HCT116 (cell line): ENCODE measurements at regions not wholly inside any gene's neighbourhood (a gene's known extent, or its start where the extent isn't known, plus 50 kb on each side); places are given as distances from the start of the nearest gene placed in this dataset.

Experiments
- ATAC-seq: fragments of 200-7000 bp; cut with Tn5 transposase; 2 replicates; pipeline ENCODE4 v1.9.1; 2020; ENCODE audit warnings: mild to moderate bottlenecking, moderate library complexity
- BruUV-seq: library from RNA; stranded (reverse); fragments of 400-500 nt; replicated peaks from 2 replicates; lab custom pipeline; 2021; lab: Mats Ljungman, UMichigan
- CTCF ChIA-PET: fragments of 300-600 bp; sonication (Branson Sonifier 250); formaldehyde crosslinking; loops from one replicate; lab custom pipeline; 2021; ENCODE audit warnings: antibody characterized with exemption; lab: Charles Lee
- POLR2A ChIA-PET: fragments of 300-600, 350-600 bp; sonication (Branson Sonifier 250); formaldehyde crosslinking; loops from one replicate; lab custom pipeline; 2021; ENCODE audit warnings: antibody characterized with exemption; lab: Charles Lee
- RAD21 ChIA-PET, 2 experiments: fragments of 300-600 bp; sonication (Branson Sonifier 250); formaldehyde crosslinking; loops; one replicate each; lab custom pipeline; 2023; ENCODE audit warnings: low total read pairs in 2 of 2; ENCODE audit not compliant: uncharacterized antibody in 2 of 2, unreplicated experiment in 2 of 2, low non-redundant PET in 1 of 2; lab: Charles Lee
- DNase-seq: peaks from one replicate; pipeline ENCODE4 v3.0.0-alpha.2; 2010; ENCODE audit warnings: low read depth, low spot score
- H2AFZ ChIP-seq: fragments of 200-600 bp; shearing (Covaris generic), sonication (generic); 2 replicates; pipeline ENCODE4 v1.6.1; 2017; ENCODE audit warnings: low read depth, mixed run types, mixed read lengths, antibody characterized with exemption, low read length; ENCODE audit not compliant: poor library complexity, severe bottlenecking
- H3K27ac ChIP-seq: 2 replicates; pipeline ENCODE4 v1.5.1; 2012; ENCODE audit warnings: low read depth, low read length
- H3K27me3 ChIP-seq: fragments of 200-600 bp; sonication (generic); 2 replicates; pipeline ENCODE4 v1.6.1; 2016; ENCODE audit warnings: mixed run types, low read length, mixed read lengths; ENCODE audit not compliant: insufficient read depth
- H3K36me3 ChIP-seq, 2 experiments: fragments of 200-500 bp in 1 of 2; fragments of 200-600 bp in 1 of 2; sonication (Bioruptor generic) in 1 of 2; sonication (generic) in 1 of 2; 2 replicates each; pipeline versions ENCODE4 v1.5.1 to v1.6.1; 2014 to 2016; ENCODE audit warnings: low read length in 2 of 2, inconsistent platforms in 1 of 2, mixed read lengths in 1 of 2, mixed run types in 1 of 2; ENCODE audit not compliant: insufficient read depth in 2 of 2, control insufficient read depth in 1 of 2
- H3K4me1 ChIP-seq, 2 experiments: fragments of 200-600 bp in 1 of 2; sonication (generic) in 1 of 2; 2 replicates each; pipeline versions ENCODE4 v1.5.1 to v1.6.1; 2012 to 2017; ENCODE audit warnings: low read length in 2 of 2, inconsistent platforms in 1 of 2, mild to moderate bottlenecking in 1 of 2, mixed read lengths in 1 of 2, mixed run types in 1 of 2, moderate library complexity in 1 of 2; ENCODE audit not compliant: insufficient read depth in 2 of 2, control insufficient read depth in 1 of 2
- H3K4me2 ChIP-seq: fragments of 200-600 bp; sonication (generic); 2 replicates; pipeline ENCODE4 v1.6.1; 2017; ENCODE audit warnings: mixed run types, low read length, mixed read lengths
- H3K4me3 ChIP-seq, 2 experiments: fragments of 200-600 bp in 1 of 2; sonication (generic) in 1 of 2; replicated peaks in 1 of 2; 2 replicates each; pipeline ENCODE4 v1.5.1; 2011 to 2016; ENCODE audit warnings: low read length in 2 of 2, control low read depth in 1 of 2, low read depth in 1 of 2, mild to moderate bottlenecking in 1 of 2, mixed read lengths in 1 of 2, mixed run types in 1 of 2
- H3K79me2 ChIP-seq: fragments of 200-600 bp; sonication (generic); 2 replicates; pipeline ENCODE4 v1.6.1; 2017; ENCODE audit warnings: mild to moderate bottlenecking, mixed run types, low read length, moderate library complexity, mixed read lengths; ENCODE audit not compliant: insufficient read depth
- H3K9ac ChIP-seq: fragments of 200-600 bp; sonication (generic); 2 replicates; pipeline ENCODE4 v1.6.1; 2016; ENCODE audit warnings: low read length, mixed read lengths
- H3K9me2 ChIP-seq: fragments of 200-600 bp; sonication (generic), shearing (Covaris generic); 2 replicates; pipeline ENCODE4 v1.6.1; 2017; ENCODE audit warnings: mixed run types, mild to moderate bottlenecking, moderate library complexity; ENCODE audit not compliant: insufficient read depth
- H3K9me3 ChIP-seq, 2 experiments: fragments of 200-500 bp in 1 of 2; fragments of 200-600 bp in 1 of 2; sonication (Bioruptor generic) in 1 of 2; sonication (generic) in 1 of 2; 2 replicates each; pipeline ENCODE4 v1.6.1; 2014 to 2017; ENCODE audit warnings: low read length in 2 of 2, mixed read lengths in 2 of 2, inconsistent platforms in 1 of 2, low read depth in 1 of 2, mild to moderate bottlenecking in 1 of 2, mixed run types in 1 of 2, moderate library complexity in 1 of 2; ENCODE audit not compliant: control insufficient read depth in 1 of 2, insufficient read depth in 1 of 2
- H4K20me1 ChIP-seq: fragments of 200-600 bp; sonication (generic), shearing (Covaris generic); 2 replicates; pipeline ENCODE4 v1.6.1; 2017; ENCODE audit warnings: mixed run types, mild to moderate bottlenecking, moderate library complexity; ENCODE audit not compliant: insufficient read depth
- CEBPB ChIP-seq: IDR thresholded peaks from 2 replicates; pipeline ENCODE4 v1.6.1; 2012; ENCODE audit warnings: low read depth
- EGR1 ChIP-seq: IDR thresholded peaks from 2 replicates; pipeline ENCODE4 v1.6.1; 2012; ENCODE audit warnings: low read depth
- EZH2 ChIP-seq: fragments of 200-600 bp; sonication (generic); IDR thresholded peaks from 2 replicates; pipeline ENCODE4 v1.6.1; 2017; ENCODE audit warnings: antibody characterized with exemption, mixed run types
- SIN3A ChIP-seq: IDR thresholded peaks from 2 replicates; pipeline ENCODE4 v1.6.1; 2012; ENCODE audit warnings: low read depth
- TCF7L2 ChIP-seq: IDR thresholded peaks from 2 replicates; pipeline ENCODE4 v1.7.0; 2011; ENCODE audit warnings: borderline replicate concordance, inconsistent platforms; ENCODE audit not compliant: insufficient read depth, insufficient read length; ENCODE audit errors: extremely low read depth
- ZFX ChIP-seq: fragments of 450-650 bp; IDR thresholded peaks from 2 replicates; pipeline ENCODE4 v1.6.1; 2017
- ZNF274 ChIP-seq: fragments of 200-500 bp; sonication (Bioruptor generic); IDR thresholded peaks from 2 replicates; pipeline ENCODE4 v1.6.1; 2014; ENCODE audit warnings: mild to moderate bottlenecking, low read depth, low read length, inconsistent platforms
- intact Hi-C: fragments of 100-400 bp; cut with micrococcal nuclease; formaldehyde crosslinking; loops from 2 replicates; pipeline ENCODE4 v1.10.0; 2022
- TF ChIP-seq, protein P1 (sequence below): IDR thresholded peaks from 2 replicates; pipeline ENCODE4 v1.6.1; 2011; ENCODE audit warnings: mild to moderate bottlenecking, low read length, moderate library complexity; ENCODE audit not compliant: insufficient replicate concordance; ENCODE audit errors: extremely low read depth

DNA sequence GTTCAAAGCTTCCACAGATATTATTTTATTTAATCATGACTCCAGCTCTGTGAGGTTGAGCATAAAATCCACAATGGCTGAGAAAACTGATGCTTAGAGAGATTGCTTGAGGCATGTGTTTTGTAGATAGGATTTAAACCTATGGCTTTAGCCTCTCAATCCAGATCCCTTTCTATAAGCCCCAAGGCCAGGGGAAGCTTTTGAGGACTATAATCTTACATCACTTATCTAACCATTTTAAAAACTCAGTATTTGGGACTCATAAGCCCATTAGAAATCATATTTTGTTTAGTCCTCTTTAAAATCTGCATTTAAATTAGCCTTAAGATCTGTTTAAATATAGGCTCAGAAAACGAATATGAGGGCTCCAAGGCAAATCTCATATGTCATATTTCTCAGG, 135.4 kb upstream of the SERPINE2 start:
- Histone ChIP-seq H3K27ac (no peak overlapping the region), H3K4me2 (no peak overlapping the region), H3K4me1 (no peaks in the 10 kb centered on the region), H3K4me3 (no peak overlapping the region), H3K36me3 (no peaks in the 10 kb centered on the region), H3K9me2 (no peaks in the 10 kb centered on the region), H3K79me2 (no peaks in the 10 kb centered on the region), H4K20me1 (no peaks in the 10 kb centered on the region), H3K27me3 (no peaks in the 10 kb centered on the region), H2AFZ (no peak overlapping the region), H3K9ac (no peak overlapping the region), H3K9me3 (no peaks in the 10 kb centered on the region)
- intact Hi-C loops, result no loop called here
- no peak for TF ChIP-seq EGR1
- DNase-seq (no peak), ATAC-seq (no peak)
- ChIA-PET POLR2A (no interaction called here), RAD21 (no interaction called here), CTCF (no interaction called here)
- BruUV-seq, result no TSS peak

DNA sequence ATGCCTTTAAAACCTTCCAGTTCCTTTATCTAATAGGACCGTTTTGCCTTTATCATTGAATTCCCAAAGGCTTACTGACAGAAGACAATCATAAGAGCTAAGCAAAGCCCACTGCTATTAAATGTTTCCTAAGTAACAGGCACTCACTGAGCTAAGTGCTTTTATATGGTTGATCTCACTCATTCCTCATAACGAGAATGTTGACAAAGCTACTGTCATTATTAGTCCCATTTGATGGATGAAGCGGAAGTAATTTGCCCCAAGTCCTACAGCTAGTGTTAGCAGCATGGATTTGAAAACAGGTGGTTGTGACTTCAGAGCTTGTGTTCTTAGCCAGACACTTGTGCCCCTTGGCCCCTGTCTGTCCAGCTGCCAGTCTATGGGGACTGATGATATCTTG, 134.8 kb upstream of the SERPINE2 start:
- no peak for ATAC-seq
- POLR2A ChIA-PET, result no interaction called here
- H3K9me2 ChIP-seq, result no peaks in the 10 kb centered on the region

DNA sequence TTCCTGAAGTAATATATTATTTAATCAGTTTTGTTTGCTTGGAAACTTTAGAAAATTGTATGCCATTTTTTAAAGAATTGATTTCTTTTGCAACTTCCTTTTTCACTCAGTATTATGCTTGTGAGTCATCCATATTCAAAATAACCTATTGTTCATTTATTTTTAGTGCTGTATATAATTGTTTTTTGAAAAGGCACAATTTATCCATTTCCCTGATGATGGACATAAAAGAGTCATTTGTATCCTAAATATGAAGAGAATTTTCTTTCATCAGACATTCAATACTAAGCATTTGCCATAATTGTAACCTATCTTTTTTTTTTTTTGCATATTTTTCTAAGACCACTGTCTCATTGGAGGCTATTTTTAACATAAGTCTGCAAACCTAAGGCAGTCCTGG, 134.1 kb upstream of the SERPINE2 start:
- Histone ChIP-seq H2AFZ (no peak overlapping the region), H3K27me3 (no peaks in the 10 kb centered on the region), H3K79me2 (no peaks in the 10 kb centered on the region), H3K4me2 (no peak overlapping the region), H4K20me1 (no peaks in the 10 kb centered on the region), H3K9me2 (no peaks in the 10 kb centered on the region), H3K9me3 (no peaks in the 10 kb centered on the region), H3K27ac (no peak overlapping the region), H3K4me1 (no peaks in the 10 kb centered on the region), H3K4me3 (no peak overlapping the region), H3K36me3 (no peaks in the 10 kb centered on the region), H3K9ac (no peak overlapping the region)
- ChIA-PET CTCF (no interaction called here), POLR2A (no interaction called here), RAD21 (no interaction called here)
- no TSS peak for BruUV-seq
- intact Hi-C loops, result no loop called here
- ATAC-seq (no peak), DNase-seq (no peak)
- TF ChIP-seq EZH2 (no peak), CEBPB (no peak), SIN3A (no peak), TCF7L2 (no peak), ZFX (no peak), ZNF274 (no peak)
- TF ChIP-seq, protein P1, sequence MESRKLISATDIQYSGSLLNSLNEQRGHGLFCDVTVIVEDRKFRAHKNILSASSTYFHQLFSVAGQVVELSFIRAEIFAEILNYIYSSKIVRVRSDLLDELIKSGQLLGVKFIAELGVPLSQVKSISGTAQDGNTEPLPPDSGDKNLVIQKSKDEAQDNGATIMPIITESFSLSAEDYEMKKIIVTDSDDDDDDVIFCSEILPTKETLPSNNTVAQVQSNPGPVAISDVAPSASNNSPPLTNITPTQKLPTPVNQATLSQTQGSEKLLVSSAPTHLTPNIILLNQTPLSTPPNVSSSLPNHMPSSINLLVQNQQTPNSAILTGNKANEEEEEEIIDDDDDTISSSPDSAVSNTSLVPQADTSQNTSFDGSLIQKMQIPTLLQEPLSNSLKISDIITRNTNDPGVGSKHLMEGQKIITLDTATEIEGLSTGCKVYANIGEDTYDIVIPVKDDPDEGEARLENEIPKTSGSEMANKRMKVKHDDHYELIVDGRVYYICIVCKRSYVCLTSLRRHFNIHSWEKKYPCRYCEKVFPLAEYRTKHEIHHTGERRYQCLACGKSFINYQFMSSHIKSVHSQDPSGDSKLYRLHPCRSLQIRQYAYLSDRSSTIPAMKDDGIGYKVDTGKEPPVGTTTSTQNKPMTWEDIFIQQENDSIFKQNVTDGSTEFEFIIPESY, result no peak

More for the DNA sequence above, 134.8 kb upstream of the SERPINE2 start:
- H3K27me3 ChIP-seq, result no peaks in the 10 kb centered on the region
- no peaks in the 10 kb centered on the region for H3K36me3 ChIP-seq
- no peak overlapping the region for H3K4me2 ChIP-seq
- BruUV-seq, result no TSS peak
- H3K9me3 ChIP-seq, result no peaks in the 10 kb centered on the region
- RAD21 ChIA-PET, result no interaction called here
- H2AFZ ChIP-seq, result no peak overlapping the region
- DNase-seq, result no peak
- no peak overlapping the region for H3K27ac ChIP-seq
- no peak for TF ChIP-seq ZFX
- no peak overlapping the region for H3K9ac ChIP-seq
- H3K4me1 ChIP-seq, result no peaks in the 10 kb centered on the region
- CTCF ChIA-PET, result no interaction called here
- H4K20me1 ChIP-seq, result no peaks in the 10 kb centered on the region
- no peaks in the 10 kb centered on the region for H3K79me2 ChIP-seq
- H3K4me3 ChIP-seq, result no peak overlapping the region
- intact Hi-C loops, result no loop called here
